Bronchial epithelial cell (primary cell): ENCODE measurements at regions not wholly inside any gene's neighbourhood (a gene's known extent, or its start where the extent isn't known, plus 50 kb on each side); places are given as distances from the start of the nearest gene placed in this dataset.
A peak's percentile ranks its signal among the peaks of the same experiment; 100 is the strongest.

Source experiments
- DNase-seq: peaks from one replicate; pipeline ENCODE4 v3.0.0-alpha.2; 2010; ENCODE audit warnings: low read depth
- FAIRE-seq: peaks from 2 replicates; lab custom pipeline; 2011; peaks lifted over from hg19 to GRCh38; lab: Jason Lieb, UNC
- H3K27me3 ChIP-seq: 2 replicates; pipeline ENCODE4 v1.5.1; 2011; ENCODE audit warnings: low read length; ENCODE audit not compliant: control insufficient read depth, insufficient read depth
- H3K36me3 ChIP-seq: 2 replicates; pipeline ENCODE4 v1.5.1; 2011; ENCODE audit warnings: low read length; ENCODE audit not compliant: control insufficient read depth, insufficient read depth
- H3K4me3 ChIP-seq: 2 replicates; pipeline ENCODE4 v1.5.1; 2011; ENCODE audit warnings: mild to moderate bottlenecking, low read depth, low read length, control low read depth
- TF ChIP-seq, protein P1 (sequence below): IDR thresholded peaks from 2 replicates; pipeline ENCODE4 v1.5.1; 2011; ENCODE audit warnings: mild to moderate bottlenecking, moderate library complexity, low read length, control low read depth, inconsistent platforms; ENCODE audit not compliant: insufficient read depth, severe bottlenecking

DNA sequence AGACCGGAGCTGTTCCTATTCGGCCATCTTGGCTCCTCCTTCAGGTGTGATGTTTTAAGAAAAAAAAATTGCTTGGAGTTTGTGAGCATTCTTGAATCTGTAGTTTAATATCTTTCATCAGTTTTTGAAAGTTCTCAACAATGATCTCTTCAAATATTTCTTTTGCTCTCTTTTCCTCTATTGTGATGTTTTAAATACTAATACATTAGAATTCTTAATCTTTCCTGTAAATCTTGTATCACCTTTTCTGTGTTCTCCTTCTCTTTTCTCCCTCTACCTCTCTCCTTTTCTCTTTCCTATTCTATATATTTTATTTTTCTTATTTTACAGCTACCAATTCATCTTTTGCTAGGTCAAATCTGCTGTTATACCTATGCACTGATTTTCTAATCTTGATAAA lies 212.3 kb downstream of the RPS12 start:
- TF ChIP-seq, protein P1, sequence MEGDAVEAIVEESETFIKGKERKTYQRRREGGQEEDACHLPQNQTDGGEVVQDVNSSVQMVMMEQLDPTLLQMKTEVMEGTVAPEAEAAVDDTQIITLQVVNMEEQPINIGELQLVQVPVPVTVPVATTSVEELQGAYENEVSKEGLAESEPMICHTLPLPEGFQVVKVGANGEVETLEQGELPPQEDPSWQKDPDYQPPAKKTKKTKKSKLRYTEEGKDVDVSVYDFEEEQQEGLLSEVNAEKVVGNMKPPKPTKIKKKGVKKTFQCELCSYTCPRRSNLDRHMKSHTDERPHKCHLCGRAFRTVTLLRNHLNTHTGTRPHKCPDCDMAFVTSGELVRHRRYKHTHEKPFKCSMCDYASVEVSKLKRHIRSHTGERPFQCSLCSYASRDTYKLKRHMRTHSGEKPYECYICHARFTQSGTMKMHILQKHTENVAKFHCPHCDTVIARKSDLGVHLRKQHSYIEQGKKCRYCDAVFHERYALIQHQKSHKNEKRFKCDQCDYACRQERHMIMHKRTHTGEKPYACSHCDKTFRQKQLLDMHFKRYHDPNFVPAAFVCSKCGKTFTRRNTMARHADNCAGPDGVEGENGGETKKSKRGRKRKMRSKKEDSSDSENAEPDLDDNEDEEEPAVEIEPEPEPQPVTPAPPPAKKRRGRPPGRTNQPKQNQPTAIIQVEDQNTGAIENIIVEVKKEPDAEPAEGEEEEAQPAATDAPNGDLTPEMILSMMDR = no peak
- no peaks in the 10 kb centered on the region for H3K27me3 ChIP-seq
- DNase-seq = no peak
- FAIRE-seq = no peak
- H3K36me3 ChIP-seq = no peaks in the 10 kb centered on the region
- H3K4me3 ChIP-seq = no peak overlapping the region

DNA sequence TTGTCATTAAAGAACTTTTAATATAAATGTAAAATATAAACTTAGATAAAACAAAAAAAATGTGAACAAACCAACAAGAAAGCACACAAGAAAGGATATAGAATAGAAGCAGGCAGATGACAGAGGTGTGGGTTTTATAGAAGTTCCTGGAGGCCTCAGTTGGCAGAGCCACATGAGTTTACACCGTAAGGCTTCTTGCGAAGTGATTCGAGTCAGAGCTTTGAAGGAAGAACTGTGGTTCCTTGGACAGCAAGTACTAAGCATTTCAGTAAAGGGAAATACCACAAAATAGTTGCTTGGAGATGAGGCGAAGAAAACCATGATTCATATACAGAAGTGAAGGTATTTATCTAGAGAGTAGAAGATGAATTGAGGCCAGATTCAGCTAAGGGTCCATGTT lies 207.9 kb upstream of the EYA4 start:
- Histone ChIP-seq H3K36me3 (no peaks in the 10 kb centered on the region), H3K27me3 (no peaks in the 10 kb centered on the region), H3K4me3 (no peak overlapping the region)
- TF ChIP-seq, protein P1 = no peak
- FAIRE-seq = no peak
- no peak for DNase-seq

DNA sequence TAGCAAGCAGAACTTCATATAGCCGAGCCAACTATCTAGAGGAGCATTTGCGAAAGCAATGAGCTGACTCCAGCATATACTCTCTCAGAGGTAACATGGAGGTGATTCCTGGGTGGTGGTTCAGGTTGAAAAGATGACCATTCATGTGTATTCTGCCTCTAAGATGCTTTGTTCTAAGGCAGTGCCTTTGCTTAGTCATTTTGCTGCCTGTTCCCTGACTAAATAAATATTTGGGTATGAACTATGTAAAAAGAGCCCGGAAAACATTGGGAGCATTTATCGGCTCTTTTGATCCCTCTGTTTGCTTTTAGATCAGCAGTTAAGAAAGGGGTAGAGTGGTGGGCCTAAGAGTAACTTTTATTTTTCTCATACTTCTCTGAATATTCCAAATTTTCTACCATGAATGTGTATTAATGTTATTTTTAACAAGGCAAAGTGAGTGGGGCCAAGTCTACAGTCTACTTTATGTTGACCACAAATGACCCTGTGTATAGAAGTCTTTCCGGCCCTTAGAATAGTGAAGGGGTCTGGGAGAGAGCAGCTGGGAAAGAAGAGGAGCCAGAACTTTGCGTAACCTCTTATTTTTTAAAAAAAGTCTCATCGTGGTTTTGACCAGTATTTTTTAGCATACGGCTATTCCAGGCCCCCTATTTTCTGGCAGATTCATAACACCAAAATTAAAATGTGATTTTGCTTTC lies 206.5 kb upstream of the EYA4 start:
- Histone ChIP-seq H3K27me3 (no peaks in the 10 kb centered on the region), H3K4me3 (no peak overlapping the region), H3K36me3 (no peaks in the 10 kb centered on the region)
- TF ChIP-seq, protein P1 = no peak
- FAIRE-seq = no peak
- no peak for DNase-seq

DNA sequence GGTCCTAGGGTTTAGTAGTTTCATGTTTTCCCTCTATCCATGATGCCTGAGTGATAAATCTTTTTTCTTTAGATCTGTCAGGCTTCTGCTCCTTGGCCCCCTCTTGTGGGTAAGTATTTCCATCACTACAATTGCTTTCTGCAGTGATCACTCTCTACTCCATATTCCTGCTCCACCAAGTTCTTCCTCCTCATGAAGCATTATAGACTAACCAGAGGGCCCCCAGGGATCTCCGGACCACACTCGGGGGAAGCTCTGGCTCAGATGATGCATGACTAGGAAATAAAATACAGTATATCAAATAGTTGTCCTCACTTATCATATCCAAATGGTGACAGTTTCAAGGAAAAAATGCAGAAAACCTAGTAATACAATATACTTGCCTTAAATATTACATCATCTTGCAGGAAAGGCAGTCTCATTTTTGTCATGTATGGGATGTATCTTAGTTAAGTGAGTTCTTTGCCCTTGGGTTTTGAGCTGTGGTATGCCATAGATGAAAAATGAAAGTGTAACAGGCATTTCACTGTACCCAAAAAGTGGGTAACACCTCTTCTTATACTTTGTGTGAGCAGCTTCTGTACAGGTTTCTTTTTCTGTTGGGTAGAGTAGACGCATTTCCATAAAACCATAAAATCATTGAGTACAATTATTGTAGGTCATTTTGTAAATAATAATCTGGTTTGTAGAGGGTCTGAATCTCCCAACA lies 200.9 kb upstream of the EYA4 start:
- Histone ChIP-seq H3K27me3 (no peaks in the 10 kb centered on the region), H3K4me3 (no peak overlapping the region), H3K36me3 (no peaks in the 10 kb centered on the region)
- DNase-seq = peak; percentile 33
- FAIRE-seq = no peak
- TF ChIP-seq, protein P1 = peak; percentile 62

DNA sequence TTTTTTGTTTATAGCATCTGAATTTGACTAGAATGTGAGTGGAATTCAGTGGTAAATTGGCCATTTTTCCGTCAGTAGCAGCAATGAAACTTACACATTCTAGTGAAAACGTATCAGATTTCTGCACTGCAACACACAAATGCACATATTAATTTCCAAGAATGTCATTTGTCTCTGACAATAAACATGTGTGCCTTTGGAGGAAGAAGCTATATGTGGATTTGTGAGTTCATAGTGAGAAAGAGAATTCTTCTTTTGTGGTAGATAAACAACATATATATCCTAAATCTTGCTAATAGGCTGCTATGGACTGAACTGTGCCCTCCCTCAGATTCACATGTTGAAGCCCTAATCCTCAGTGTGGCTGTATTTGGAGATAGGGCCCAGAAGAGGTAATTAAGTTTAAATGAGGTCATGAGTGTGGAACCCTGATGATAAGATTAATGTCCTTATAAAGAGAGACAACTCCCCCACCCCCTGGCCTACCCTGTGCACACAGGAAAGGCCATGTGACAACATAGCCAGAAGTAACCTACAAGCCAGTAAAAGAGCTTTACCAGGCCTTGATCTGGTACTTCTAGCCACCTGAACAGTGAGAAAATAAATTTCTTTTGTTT lies 200.2 kb upstream of the EYA4 start:
- Histone ChIP-seq H3K4me3 (no peak overlapping the region), H3K27me3 (no peaks in the 10 kb centered on the region), H3K36me3 (no peaks in the 10 kb centered on the region)
- TF ChIP-seq, protein P1 = no peak
- FAIRE-seq = no peak
- no peak for DNase-seq
